Stomach (tissue), 4 donors: ENCODE measurements at regions not wholly inside any gene's neighbourhood (a gene's known extent, or its start where the extent isn't known, plus 50 kb on each side); places are given as distances from the start of the nearest gene placed in this dataset.

Source experiments
- CTCF ChIP-seq, 7 experiments: fragments of 450-650 bp in 4 of 7; fragments of 200-600 bp in 3 of 7; sonication (generic) in 3 of 7; IDR thresholded peaks; one replicate each; pipeline ENCODE4 v1.5.1; 2016 to 2019; ENCODE audit warnings: antibody characterized with exemption in 7 of 7, control low read depth in 2 of 7, mild to moderate bottlenecking in 1 of 7
- EP300 ChIP-seq: sonication (generic); formaldehyde crosslinking; IDR thresholded peaks from one replicate; pipeline ENCODE4 v1.6.1; 2017; ENCODE audit warnings: antibody characterized with exemption

GRCh38 chr6:86502497-86502896 is 434.8 kb upstream of the HTR1E start:
- TF ChIP-seq EP300 (no peak), CTCF (IDR thresholded peaks at IDR 0.05) (no peak)
